Superior temporal gyrus (tissue), 1 donor: ENCODE measurements at regions not wholly inside any gene's neighbourhood (a gene's known extent, or its start where the extent isn't known, plus 50 kb on each side); places are given as distances from the start of the nearest gene placed in this dataset.
"Not testable (repeated sequence)": the region's sequence is repeated elsewhere in the genome, so short reads cannot be mapped to it uniquely, and the experiment has no call there.

Experiments
- DNase-seq: peaks from one replicate; pipeline ENCODE4 v3.0.0-alpha.2; 2016; ENCODE audit errors: extremely low spot score

- DNase-seq = peak; percentile 92
Measured at GRCh38 chr11:122202951-122203456, 87.0 kb upstream of the BLID start.

GRCh38 chr11:122202161-122202950, 86.3 kb upstream of the BLID start:
- peak; percentile 64 for DNase-seq

- DNase-seq = no peak
Measured at GRCh38 chr11:122201106-122201505, 85.1 kb upstream of the BLID start.

- DNase-seq = no peak
Measured at GRCh38 chr11:122199661-122200060, 83.6 kb upstream of the BLID start.

GRCh38 chr11:122198291-122198983, 82.4 kb upstream of the BLID start:
- no peak for DNase-seq

- DNase-seq = no peak
Measured at GRCh38 chr11:122197066-122197987, 81.3 kb upstream of the BLID start.

- no peak for DNase-seq
Measured at GRCh38 chr11:122195790-122196189, 79.8 kb upstream of the BLID start.

GRCh38 chr11:122193881-122194480, 78.0 kb upstream of the BLID start:
- DNase-seq = not testable (repeated sequence)

GRCh38 chr11:122193457-122193856, 77.4 kb upstream of the BLID start:
- no peak for DNase-seq

GRCh38 chr11:122192634-122193255, 76.7 kb upstream of the BLID start:
- DNase-seq = no peak

- DNase-seq = no peak
Measured at GRCh38 chr11:122190768-122191167, 74.8 kb upstream of the BLID start.

GRCh38 chr11:122189229-122189628, 73.2 kb upstream of the BLID start:
- no peak for DNase-seq

GRCh38 chr11:122187373-122188165, 71.6 kb upstream of the BLID start:
- DNase-seq = no peak

GRCh38 chr11:122186439-122187080, 70.5 kb upstream of the BLID start:
- no peak for DNase-seq

GRCh38 chr11:122183933-122184332, 67.9 kb upstream of the BLID start:
- no peak for DNase-seq

GRCh38 chr11:122181893-122182292, 65.9 kb upstream of the BLID start:
- DNase-seq = no peak

- no peak for DNase-seq
Measured at GRCh38 chr11:122181372-122181771, 65.4 kb upstream of the BLID start.

GRCh38 chr11:122179961-122180834, 64.2 kb upstream of the BLID start:
- no peak for DNase-seq

GRCh38 chr11:122178795-122179194, 62.8 kb upstream of the BLID start:
- peak; percentile 69 for DNase-seq
